ENCODE measurements at regions not wholly inside any gene's neighbourhood (a gene's known extent, or its start where the extent isn't known, plus 50 kb on each side); places are given as distances from the start of the nearest gene placed in this dataset.

DNA sequence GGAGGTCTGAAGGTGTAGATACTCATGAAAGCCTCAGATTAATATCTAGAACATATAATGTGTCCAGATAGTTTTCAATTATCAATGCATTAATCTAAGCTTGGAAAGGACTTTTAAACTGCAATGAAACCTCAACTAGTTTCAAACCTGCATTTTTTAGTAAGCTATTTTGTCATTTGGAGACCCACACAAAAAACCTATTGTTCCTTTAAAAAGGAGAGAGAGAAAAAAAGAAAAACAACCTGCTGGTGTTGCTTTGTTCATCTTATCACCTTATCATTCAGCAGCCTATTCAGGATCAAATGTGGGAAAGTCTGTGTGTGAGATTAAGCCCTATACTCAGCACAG lies 215.7 kb upstream of the PLEKHG7 start:
- no peak overlapping the region for H3K27ac ChIP-seq (ENCODE audit: low read depth, low read length)
- H3K9ac ChIP-seq (ENCODE audit: low read depth, low read length) = no peak overlapping the region
- peaks cover 11% of the 10 kb centered on the region; the same call in 1 of the 2 replicates for H3K4me1 ChIP-seq (ENCODE audit: insufficient read depth, low read length)
- H3K9me3 ChIP-seq (ENCODE audit: insufficient read depth, low read depth, low read length) = 0 out of 2 replicates have a peak, but pooled peaks cover 5% of the 10 kb centered on the region
- H3K4me3 ChIP-seq (ENCODE audit: low read length) = no peak overlapping the region
- H3K27me3 ChIP-seq (ENCODE audit: insufficient read depth, low read length) = no peaks in the 10 kb centered on the region
- H3K36me3 ChIP-seq (ENCODE audit: insufficient read depth, low read length) = no peaks in the 10 kb centered on the region

DNA sequence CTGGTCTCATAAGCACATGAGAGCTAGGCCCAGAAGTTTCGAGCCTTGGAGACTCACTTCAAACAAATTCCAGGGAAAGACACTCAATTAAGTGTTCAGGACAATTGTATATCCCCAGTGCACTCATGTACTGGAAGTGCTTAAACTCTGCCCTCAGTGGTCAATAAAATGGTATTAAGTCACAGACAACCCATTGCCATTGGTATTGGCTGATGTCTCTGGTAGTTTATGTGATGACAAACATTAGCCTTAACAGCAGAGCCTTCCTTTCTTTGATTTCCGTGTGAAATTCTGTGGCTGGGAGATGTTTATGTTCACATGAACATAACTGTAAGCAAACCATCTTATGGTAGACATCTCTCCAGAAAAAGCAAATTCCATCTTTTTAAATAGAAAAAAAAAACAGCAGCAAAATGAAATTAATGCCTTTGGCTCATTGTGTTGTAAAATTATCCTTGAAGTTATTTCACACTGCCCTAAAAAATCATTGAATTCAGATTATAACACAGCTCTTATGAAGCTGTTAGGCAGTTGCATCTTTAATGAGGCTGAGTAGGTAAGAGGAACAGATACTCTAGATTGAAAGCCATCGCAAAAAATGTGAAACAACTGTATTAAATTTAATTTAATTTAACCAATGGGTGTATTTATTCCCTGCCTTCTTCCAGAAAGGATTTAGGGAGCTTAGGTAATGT lies 216.2 kb upstream of the PLEKHG7 start:
- Histone ChIP-seq H3K9me3 (ENCODE audit: insufficient read depth, low read depth, low read length) (0 out of 2 replicates have a peak, but pooled peaks cover 3% of the 10 kb centered on the region), H3K4me1 (ENCODE audit: insufficient read depth, low read length) (peaks cover 11% of the 10 kb centered on the region; the same call in 1 of the 2 replicates), H3K4me3 (ENCODE audit: low read length) (no peak overlapping the region), H3K27me3 (ENCODE audit: insufficient read depth, low read length) (no peaks in the 10 kb centered on the region), H3K27ac (ENCODE audit: low read depth, low read length) (no peak overlapping the region), H3K9ac (ENCODE audit: low read depth, low read length) (no peak overlapping the region), H3K36me3 (ENCODE audit: insufficient read depth, low read length) (no peaks in the 10 kb centered on the region)
- WGBS = 100% methylated on average over 1 of the region's 3 CpGs

DNA sequence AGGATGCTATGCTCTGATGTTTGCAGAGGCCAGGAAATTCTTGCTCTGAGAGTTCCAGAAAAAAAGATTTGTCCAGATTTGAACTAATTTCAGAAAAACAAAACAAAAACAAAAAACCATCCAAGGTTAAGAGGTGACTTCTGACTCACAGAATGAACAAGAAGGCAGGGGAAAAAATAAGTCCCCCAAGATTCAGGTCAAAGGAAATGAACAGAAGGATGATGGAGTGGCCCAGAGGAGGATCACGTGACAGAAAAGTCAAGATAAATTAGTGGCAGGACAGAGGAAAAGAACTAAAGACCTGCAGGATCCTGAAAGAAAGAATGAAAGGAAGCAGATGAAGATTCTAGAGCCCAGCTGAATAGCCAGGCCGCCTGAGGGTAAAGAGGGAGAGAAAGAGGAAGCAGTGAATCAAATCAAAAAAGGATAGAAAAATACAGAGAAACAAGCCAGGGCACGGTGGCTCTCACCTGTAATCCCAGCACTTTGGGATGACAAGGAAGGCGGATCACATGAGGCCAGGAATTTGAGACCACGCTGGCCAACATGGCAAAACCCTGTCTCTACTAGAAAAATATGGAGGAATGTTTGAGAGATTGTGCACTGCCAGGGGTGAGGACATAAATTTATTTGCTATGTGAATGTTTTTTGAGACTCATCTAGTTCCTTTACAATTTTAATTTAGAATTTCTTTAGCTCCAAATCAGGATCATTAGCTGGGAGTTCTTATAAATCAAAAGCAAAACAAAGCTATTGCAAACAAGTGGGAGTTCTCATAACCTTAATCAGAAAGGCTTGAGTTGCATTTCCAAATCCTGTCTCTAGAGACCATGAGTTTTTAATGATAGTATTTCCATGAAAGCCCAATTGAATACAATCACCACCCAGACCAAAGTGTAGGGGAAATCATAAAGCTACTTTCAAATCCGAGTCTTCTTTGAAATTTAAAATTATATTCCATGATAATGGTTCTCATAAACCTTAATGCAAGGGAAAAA lies 217.1 kb upstream of the PLEKHG7 start:
- H3K9me3 ChIP-seq (ENCODE audit: insufficient read depth, low read depth, low read length) = no peaks in the 10 kb centered on the region
- no peak overlapping the region for H3K4me3 ChIP-seq (ENCODE audit: low read length)
- no peak overlapping the region for H3K9ac ChIP-seq (ENCODE audit: low read depth, low read length)
- H3K4me1 ChIP-seq (ENCODE audit: insufficient read depth, low read length) = peaks cover 11% of the 10 kb centered on the region; the same call in 1 of the 2 replicates
- no peaks in the 10 kb centered on the region for H3K27me3 ChIP-seq (ENCODE audit: insufficient read depth, low read length)
- no peak overlapping the region for H3K27ac ChIP-seq (ENCODE audit: low read depth, low read length)
- 85% methylated on average over 5 of the region's 6 CpGs for WGBS
- H3K36me3 ChIP-seq (ENCODE audit: insufficient read depth, low read length) = no peaks in the 10 kb centered on the region

DNA sequence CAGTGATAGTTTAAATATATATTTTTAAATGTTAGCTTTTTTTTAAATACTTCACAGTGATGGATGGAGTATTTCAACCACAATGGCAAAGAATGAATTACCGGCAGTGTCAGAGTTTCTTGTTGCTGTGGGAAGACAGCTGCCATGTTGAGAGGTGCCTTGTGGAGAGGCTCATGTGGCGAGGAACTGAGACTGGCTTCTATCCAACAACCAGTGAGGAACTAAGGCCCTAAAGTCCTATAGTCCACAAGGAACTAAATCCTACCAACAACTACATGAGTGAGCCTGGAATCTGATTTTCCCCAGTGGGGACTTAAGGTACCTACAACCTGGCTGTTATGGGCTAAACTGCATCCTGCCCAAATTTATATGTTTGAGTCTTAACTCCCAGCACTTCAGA lies 220.2 kb upstream of the PLEKHG7 start:
- 95% methylated on average over 2 of the region's 2 CpGs for WGBS
- Histone ChIP-seq H3K4me1 (ENCODE audit: insufficient read depth, low read length) (peaks cover 11% of the 10 kb centered on the region; the same call in 1 of the 2 replicates), H3K27me3 (ENCODE audit: insufficient read depth, low read length) (no peaks in the 10 kb centered on the region), H3K36me3 (ENCODE audit: insufficient read depth, low read length) (no peaks in the 10 kb centered on the region), H3K27ac (ENCODE audit: low read depth, low read length) (no peak overlapping the region), H3K4me3 (ENCODE audit: low read length) (no peak overlapping the region), H3K9ac (ENCODE audit: low read depth, low read length) (no peak overlapping the region), H3K9me3 (ENCODE audit: insufficient read depth, low read depth, low read length) (no peaks in the 10 kb centered on the region)

DNA sequence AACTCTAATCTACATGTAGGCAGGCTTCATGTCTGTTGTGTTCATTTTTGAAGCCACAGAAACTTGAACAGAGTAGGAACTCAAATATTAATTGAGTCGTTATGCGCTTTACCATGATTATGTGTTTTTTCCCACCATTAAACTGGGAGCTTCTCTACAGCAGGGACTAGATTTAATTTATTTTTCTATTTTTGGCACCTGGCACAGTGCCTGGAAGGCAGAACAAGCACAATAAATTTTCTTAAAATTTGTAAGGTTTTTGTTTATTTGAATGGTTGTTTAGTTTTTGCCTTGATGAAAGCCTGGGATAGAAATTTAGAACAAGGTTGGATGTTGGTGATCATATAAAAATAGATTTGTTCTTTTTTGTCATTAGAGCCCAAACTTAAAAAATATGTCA lies 221.7 kb upstream of the PLEKHG7 start:
- no peaks in the 10 kb centered on the region for H3K36me3 ChIP-seq (ENCODE audit: insufficient read depth, low read length)
- no peaks in the 10 kb centered on the region for H3K9me3 ChIP-seq (ENCODE audit: insufficient read depth, low read depth, low read length)
- no peaks in the 10 kb centered on the region for H3K27me3 ChIP-seq (ENCODE audit: insufficient read depth, low read length)
- no peaks in the 10 kb centered on the region; the same call in 1 of the 2 replicates for H3K4me1 ChIP-seq (ENCODE audit: insufficient read depth, low read length)
- no peak overlapping the region for H3K9ac ChIP-seq (ENCODE audit: low read depth, low read length)
- WGBS = 100% methylated on average over 2 of the region's 2 CpGs
- no peak overlapping the region for H3K4me3 ChIP-seq (ENCODE audit: low read length)
- no peak overlapping the region for H3K27ac ChIP-seq (ENCODE audit: low read depth, low read length)

DNA sequence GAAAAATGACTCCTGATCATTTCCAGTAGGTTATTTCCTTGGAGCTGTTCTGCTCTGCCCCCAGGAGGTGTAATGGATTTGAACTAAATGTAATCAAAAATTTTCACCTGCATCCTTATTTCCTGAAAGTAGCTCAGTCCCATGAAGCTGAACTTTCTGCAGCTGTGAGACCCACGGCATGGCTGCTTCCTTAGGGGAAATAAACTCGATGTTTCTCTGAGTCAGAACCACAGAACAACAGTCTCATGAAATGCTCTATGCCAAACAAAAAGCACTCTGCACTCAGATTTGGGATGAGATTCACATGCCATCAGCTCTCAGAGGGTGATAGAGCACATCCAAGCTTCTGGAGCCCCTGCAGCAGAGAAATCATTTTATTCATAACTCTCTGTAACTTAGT lies 224.1 kb upstream of the PLEKHG7 start:
- Histone ChIP-seq H3K4me3 (ENCODE audit: low read length) (no peak overlapping the region), H3K9ac (ENCODE audit: low read depth, low read length) (no peak overlapping the region), H3K36me3 (ENCODE audit: insufficient read depth, low read length) (no peaks in the 10 kb centered on the region), H3K27ac (ENCODE audit: low read depth, low read length) (no peak overlapping the region), H3K27me3 (ENCODE audit: insufficient read depth, low read length) (no peaks in the 10 kb centered on the region), H3K4me1 (ENCODE audit: insufficient read depth, low read length) (peaks cover 4% of the 10 kb centered on the region; the same call in 1 of the 2 replicates), H3K9me3 (ENCODE audit: insufficient read depth, low read depth, low read length) (no peaks in the 10 kb centered on the region)
- WGBS = 93% methylated on average over 2 of the region's 2 CpGs

DNA sequence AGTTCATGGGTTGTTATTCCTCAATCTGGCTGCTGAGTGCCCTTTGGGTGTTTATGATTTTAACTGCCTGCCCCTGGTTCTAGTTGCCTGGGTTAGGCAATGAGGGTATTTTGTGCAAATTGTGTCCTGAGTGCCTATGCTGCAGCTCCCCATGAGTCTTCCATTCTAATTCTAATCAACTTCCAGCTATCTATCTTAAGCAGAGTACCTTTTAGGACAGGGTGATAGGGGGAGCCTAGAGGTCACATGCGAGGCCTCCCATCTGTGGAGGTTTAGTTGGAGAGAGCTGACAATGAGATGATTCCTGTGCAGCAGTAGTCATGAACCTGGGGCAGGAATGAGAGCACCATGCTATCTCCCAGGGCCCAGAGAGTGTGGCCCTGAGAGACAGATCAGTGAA lies 225.9 kb upstream of the PLEKHG7 start:
- H3K27me3 ChIP-seq (ENCODE audit: insufficient read depth, low read length) = no peaks in the 10 kb centered on the region
- H3K4me3 ChIP-seq (ENCODE audit: low read length) = no peak overlapping the region
- 80% methylated on average over 1 of the region's 1 CpG for WGBS
- no peak overlapping the region for H3K27ac ChIP-seq (ENCODE audit: low read depth, low read length)
- H3K36me3 ChIP-seq (ENCODE audit: insufficient read depth, low read length) = no peaks in the 10 kb centered on the region
- peaks cover 10% of the 10 kb centered on the region; the same call in 1 of the 2 replicates for H3K4me1 ChIP-seq (ENCODE audit: insufficient read depth, low read length)
- no peak overlapping the region for H3K9ac ChIP-seq (ENCODE audit: low read depth, low read length)
- no peaks in the 10 kb centered on the region for H3K9me3 ChIP-seq (ENCODE audit: insufficient read depth, low read depth, low read length)

DNA sequence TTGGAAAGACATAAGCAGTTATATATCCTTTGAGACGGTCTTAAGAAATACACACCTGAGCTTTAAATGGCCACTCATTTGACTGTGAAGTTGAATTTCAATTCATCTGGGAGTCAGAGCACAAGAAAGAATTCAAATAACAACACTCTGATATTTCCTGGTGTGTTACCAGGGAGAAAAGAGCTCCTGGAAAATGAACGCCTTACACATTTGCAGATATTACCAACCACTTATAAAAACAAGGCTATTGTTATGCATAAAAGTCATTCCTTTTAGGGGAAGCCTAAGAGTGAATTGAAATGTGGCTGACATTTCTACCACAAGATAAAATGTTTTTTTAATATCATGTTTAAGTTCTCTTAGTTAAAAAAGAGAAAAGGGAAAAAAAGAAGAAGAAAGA lies 229.2 kb upstream of the PLEKHG7 start:
- H3K9ac ChIP-seq (ENCODE audit: low read depth, low read length) = no peak overlapping the region
- no peak overlapping the region for H3K27ac ChIP-seq (ENCODE audit: low read depth, low read length)
- no peaks in the 10 kb centered on the region for H3K27me3 ChIP-seq (ENCODE audit: insufficient read depth, low read length)
- WGBS = 100% methylated on average over 1 of the region's 2 CpGs
- H3K36me3 ChIP-seq (ENCODE audit: insufficient read depth, low read length) = no peaks in the 10 kb centered on the region
- peaks cover 13% of the 10 kb centered on the region; the same call in 1 of the 2 replicates for H3K4me1 ChIP-seq (ENCODE audit: insufficient read depth, low read length)
- no peak overlapping the region for H3K4me3 ChIP-seq (ENCODE audit: low read length)
- no peaks in the 10 kb centered on the region for H3K9me3 ChIP-seq (ENCODE audit: insufficient read depth, low read depth, low read length)

DNA sequence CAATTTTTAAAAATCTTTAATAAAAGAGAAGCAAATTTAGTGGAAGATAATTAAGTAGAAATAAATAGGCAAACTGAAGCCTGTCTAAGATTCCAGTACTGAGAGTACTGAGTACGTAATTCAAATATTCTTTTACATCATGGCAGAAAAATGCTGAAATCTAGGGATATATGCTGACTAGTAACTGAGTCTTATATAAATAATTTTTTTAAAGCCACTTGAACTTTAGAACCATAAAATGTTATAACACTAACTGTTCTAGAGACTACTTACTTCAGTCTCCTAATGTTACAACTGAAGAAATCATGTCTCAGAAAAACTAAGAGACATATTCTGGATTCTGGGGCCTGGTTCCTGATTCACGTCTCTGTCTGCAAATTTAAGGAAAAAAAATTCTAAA lies 230.6 kb upstream of the PLEKHG7 start:
- H3K9me3 ChIP-seq (ENCODE audit: insufficient read depth, low read depth, low read length) = no peaks in the 10 kb centered on the region
- WGBS = 94% methylated on average over 2 of the region's 2 CpGs
- no peak overlapping the region for H3K9ac ChIP-seq (ENCODE audit: low read depth, low read length)
- H3K4me1 ChIP-seq (ENCODE audit: insufficient read depth, low read length) = peaks cover 27% of the 10 kb centered on the region
- no peaks in the 10 kb centered on the region for H3K36me3 ChIP-seq (ENCODE audit: insufficient read depth, low read length)
- H3K27ac ChIP-seq (ENCODE audit: low read depth, low read length) = no peak overlapping the region
- no peaks in the 10 kb centered on the region for H3K27me3 ChIP-seq (ENCODE audit: insufficient read depth, low read length)
- no peak overlapping the region for H3K4me3 ChIP-seq (ENCODE audit: low read length)

DNA sequence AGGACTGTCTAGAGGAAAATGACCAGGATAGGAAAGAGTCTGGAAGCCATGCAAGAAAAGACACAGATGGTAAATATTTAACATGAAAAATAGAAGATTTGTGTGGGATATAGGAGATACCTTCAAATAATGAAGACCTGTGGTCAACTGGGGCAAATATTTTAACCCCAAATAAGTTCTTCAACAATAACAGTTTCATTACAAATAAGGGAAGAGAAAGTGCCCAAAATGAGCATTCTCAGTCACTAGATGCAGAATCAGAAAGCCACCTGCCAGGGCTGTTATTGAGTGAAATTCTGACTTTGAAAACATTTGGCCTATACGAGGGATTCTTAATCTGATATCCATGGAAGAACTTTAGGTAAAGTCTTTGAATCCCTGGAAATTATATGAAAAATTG lies 231.2 kb upstream of the PLEKHG7 start:
- peaks cover 33% of the 10 kb centered on the region for H3K4me1 ChIP-seq (ENCODE audit: insufficient read depth, low read length)
- no peaks in the 10 kb centered on the region for H3K9me3 ChIP-seq (ENCODE audit: insufficient read depth, low read depth, low read length)
- H3K27me3 ChIP-seq (ENCODE audit: insufficient read depth, low read length) = no peaks in the 10 kb centered on the region
- 100% methylated on average over 1 of the region's 1 CpG for WGBS
- no peak overlapping the region for H3K27ac ChIP-seq (ENCODE audit: low read depth, low read length)
- no peak overlapping the region for H3K9ac ChIP-seq (ENCODE audit: low read depth, low read length)
- H3K36me3 ChIP-seq (ENCODE audit: insufficient read depth, low read length) = no peaks in the 10 kb centered on the region
- no peak overlapping the region for H3K4me3 ChIP-seq (ENCODE audit: low read length)

DNA sequence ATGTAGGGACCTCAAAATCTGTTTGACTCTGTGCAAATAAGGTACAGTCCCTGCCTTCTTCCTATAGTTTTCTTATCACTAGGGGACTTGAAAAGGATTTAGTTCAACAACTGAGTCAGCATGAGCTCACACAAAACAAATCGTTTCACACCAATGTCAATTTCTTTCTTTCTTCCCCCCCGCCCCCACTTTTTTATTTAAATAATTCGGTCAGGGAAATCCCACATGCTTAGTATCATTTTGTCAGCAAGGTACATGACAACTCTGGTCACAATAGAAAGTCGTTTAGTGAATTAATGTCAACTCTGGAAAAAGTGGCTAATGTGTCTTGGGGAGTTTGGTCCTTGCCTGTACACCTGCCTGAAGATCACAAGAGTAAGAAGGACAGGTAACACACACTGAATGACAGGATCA lies 232.2 kb upstream of the PLEKHG7 start:
- Histone ChIP-seq H3K4me3 (ENCODE audit: low read length) (no peak overlapping the region), H3K9ac (ENCODE audit: low read depth, low read length) (no peak overlapping the region), H3K27ac (ENCODE audit: low read depth, low read length) (no peak overlapping the region), H3K4me1 (ENCODE audit: insufficient read depth, low read length) (peaks cover 43% of the 10 kb centered on the region), H3K36me3 (ENCODE audit: insufficient read depth, low read length) (no peaks in the 10 kb centered on the region), H3K9me3 (ENCODE audit: insufficient read depth, low read depth, low read length) (no peaks in the 10 kb centered on the region), H3K27me3 (ENCODE audit: insufficient read depth, low read length) (no peaks in the 10 kb centered on the region)
- 83% methylated on average over 4 of the region's 4 CpGs for WGBS

Data from HUES64 (cell line).